Activated naive CD4-positive, alpha-beta T cell treated with anti-CD3 and anti-CD28 coated beads, Interleukin-2, amount 50 U/mL, for 16 hours (primary cell): ENCODE measurements at regions not wholly inside any gene's neighbourhood (a gene's known extent, or its start where the extent isn't known, plus 50 kb on each side); places are given as distances from the start of the nearest gene placed in this dataset.
"Not testable (repeated sequence)": the region's sequence is repeated elsewhere in the genome, so short reads cannot be mapped to it uniquely, and the experiment has no call there.

Experiments
- DNase-seq: peaks from one replicate; pipeline ENCODE4 v3.0.0-alpha.2; 2020

DNA sequence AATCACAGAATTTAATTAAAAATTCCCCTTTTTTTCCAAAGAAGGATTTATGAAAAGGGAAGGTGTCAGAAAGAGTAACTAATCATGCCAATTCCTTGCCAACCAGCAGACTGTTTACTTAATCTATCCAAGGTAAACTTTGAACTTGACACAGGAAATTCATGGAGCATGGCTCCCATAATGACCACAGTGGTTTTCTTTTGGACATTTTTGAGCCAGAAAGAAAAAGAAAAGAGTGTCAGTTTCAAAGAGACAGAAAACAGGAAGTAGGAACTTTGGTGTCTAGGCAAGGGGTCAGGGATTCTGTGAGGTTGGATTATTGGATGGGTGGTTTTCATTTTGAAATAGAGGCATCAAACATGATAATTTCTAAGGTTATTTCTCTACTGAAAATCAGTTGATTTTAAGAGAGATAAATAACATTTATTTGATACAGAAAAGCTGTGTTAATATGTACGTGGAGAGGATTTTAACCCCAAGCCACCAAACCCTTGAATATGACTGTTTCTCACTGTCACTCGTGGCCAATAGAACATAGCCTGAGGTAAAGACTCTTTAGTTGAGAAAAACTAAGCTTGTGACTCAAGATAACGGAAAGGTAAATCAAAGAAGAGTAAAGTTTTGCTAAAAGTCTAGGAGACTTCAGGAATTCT, 196.1 kb downstream of the TTC6 start:
- DNase-seq = no peak

- no peak for DNase-seq
These were observed 196.7 kb downstream of the TTC6 start for GRCh38 chr14:37792124-37792523.

GRCh38 chr14:37796703-37797416, 201.4 kb downstream of the TTC6 start:
- DNase-seq = no peak

DNA sequence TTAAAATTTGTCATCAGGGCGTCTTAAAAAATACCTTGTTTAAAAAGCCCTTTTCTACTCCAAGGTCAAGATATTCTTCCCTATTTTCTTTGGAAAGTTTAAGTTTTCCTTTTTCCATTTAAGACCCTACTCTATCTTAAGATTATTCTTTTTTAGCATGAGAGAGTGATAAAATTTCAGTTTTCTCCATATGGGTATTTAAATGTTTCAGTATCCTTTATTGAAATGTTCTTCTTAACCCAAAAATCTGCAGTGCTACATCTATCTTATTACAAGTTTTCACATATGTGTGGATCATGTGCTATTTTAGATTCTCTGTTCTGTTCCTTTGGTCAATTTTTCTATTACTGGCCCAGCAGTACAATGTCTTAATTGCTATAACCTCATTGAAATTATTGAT, 202.2 kb downstream of the TTC6 start:
- no peak for DNase-seq

- DNase-seq = no peak
These were observed 212.3 kb downstream of the TTC6 start for GRCh38 chr14:37807722-37808121.

DNA sequence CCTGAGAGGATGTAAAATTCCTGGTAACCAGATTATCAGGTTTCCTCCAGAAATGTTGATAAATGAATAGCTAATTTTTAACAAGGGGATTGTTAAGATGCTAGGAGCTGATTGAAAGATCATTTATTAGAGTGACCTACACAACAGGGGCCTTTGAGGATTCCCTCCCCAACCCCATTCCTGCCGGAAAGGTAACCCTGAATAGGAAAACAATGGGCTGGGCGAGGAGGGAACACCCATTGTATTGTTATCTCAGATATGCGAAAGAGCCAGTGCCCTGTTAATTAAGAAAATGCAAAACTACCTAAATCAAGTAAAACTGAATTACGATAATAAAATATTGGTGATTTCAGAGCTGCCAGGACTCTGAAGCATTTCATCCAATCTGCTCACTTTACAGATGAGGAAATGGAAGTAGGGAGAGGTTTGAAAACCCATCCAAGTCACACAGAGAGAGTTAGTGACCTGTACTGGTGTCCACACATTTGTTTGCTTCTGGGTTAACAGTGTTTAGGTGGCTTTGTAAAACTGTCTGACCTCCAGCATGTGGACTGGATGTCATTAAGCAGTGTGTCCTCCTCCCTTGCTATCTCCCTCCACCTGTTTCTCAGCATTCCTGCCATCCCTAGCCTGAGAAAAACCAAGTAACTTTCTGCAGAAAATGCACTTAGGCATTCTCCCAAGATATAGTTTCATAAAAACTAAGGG, 214.8 kb downstream of the TTC6 start:
- DNase-seq = no peak

DNA sequence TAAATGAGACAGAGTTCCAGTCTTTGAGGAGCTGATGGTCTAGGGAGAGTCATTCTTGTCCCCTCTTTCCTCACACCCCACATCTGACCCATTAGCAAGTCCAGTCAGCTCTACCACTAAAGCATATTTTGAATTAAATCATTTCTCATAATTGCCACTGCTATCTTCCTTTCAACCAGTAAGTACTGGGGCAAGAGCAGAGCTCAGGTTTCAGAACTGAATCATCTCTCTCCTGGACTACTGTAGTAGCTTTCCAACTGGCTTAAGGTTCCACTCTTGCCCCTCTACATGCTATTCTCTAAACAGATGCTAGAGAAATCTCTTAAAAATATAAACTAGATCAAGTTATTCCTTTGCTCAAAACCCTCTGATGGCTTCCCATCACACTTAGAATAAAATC, 218.3 kb downstream of the TTC6 start:
- DNase-seq = no peak

DNA sequence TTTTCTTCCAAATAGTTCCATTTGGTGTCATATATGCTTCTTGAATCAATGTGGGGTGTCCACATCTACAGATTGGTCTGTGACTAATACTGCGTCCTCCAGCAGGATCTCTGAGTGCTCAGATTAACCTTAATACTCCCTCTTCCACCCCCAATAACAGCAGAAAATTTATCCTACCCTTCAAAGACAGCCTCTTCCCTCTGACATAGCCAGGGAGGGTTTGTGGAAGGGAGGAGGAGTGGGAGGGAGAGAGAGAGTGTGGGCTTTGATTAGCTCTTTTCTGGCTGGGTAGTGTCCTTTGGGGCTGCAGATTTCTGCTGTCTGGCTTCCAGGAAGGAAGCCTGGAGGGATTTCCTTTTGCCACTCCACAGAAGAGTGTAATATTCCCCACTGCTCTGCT, 220.7 kb downstream of the TTC6 start:
- no peak for DNase-seq

- DNase-seq = no peak
These were observed 221.4 kb downstream of the TTC6 start for GRCh38 chr14:37816743-37817295.

DNA sequence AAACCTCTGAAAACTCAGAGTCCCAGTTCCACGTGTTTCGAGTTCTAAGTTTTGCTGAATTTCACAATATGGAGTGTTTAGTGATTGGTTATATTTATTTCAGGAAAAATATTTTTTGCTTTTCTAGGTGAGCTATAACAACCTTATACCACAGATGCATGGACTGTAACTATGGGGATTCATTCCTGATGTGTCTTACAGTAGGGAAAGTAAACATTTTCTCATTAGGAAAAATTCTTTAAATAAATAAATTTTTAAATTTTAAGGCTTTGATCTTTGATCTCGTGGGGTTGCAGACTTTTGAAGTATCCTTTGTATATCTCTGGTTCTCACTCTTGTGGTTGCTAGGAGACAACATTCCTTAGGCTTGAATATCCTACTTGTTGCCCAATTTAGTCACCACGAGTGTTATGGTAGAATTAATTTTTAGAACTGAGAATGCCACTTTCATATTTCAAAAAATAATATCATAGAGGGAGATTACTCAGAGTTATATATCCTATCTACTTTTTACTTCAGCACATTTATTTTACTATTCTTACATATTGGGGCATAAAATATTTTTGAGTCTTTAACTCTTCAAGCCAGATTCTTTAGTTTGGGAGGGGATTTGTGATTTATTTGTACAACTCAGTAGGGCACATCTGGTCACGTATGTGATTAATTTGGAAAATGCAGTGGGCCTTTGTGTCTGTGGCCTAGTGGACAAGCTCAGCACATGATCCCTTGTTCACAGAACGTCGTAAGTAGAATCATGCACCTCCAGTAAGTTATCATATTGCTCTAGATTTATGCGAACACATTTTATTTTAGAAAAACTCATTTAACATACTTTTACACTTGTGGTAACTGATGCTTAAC, 224.0 kb downstream of the TTC6 start:
- DNase-seq = no peak

- not testable (repeated sequence) for DNase-seq
These were observed 225.4 kb downstream of the TTC6 start for GRCh38 chr14:37820810-37821209.

DNA sequence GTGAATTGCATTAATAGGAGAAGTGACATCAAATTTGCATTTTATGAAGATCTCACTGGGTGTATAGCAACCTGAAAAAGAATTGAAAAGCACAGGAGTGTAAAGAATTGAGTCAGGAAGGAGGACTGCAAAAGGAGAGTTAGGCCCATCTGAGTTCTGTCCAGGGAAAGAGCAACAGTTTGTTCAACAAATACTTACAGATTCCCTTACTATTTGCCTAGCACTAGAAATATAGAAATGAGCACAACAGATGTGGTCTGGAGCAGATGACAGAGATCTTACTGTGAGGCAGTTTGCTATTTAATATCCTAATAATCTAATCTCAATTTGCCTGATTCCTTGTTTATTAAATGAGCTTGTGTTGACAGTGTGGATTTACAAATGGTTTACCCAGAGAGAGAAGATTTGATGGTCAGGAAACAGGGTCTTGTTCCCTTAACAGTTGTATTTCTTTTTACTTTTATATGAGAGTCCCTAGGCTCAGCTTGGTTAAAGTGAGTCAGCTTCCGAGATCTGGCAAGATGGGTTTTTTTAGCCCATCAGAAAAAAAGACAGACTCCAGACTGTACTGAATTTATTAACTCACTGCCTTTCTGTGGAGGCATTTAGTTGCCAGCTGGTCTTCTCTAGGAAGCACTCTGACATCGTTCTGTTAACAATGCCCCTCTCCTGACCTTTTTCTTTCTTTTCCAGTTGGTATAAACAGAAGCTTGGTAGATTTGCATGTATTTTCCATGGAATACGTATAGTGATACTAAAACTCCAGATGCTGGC, 229.7 kb downstream of the TTC6 start:
- DNase-seq = no peak

- DNase-seq = no peak
These were observed 231.4 kb downstream of the TTC6 start for GRCh38 chr14:37826869-37827268.

DNA sequence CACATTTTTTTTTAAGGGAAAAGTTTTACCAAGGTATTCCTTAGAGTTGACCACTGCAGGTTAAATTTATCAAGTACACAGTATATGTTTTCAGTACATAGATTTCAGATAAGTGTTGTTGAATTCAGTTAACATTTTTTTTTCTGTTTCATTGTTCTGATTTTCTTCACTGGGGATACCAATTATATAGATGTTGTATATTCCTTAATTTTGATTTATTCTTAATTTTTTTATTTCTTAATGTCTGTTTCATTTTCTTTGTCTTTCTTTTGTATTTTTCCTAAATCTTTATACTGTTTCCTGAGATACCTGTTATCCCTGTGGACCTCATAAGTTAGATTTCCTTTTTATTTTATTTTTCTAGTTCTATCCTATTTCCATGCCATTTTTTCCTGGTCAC, 234.8 kb downstream of the TTC6 start:
- no peak for DNase-seq

- DNase-seq = no peak
These were observed 238.8 kb downstream of the TTC6 start for GRCh38 chr14:37834275-37834674.

DNA sequence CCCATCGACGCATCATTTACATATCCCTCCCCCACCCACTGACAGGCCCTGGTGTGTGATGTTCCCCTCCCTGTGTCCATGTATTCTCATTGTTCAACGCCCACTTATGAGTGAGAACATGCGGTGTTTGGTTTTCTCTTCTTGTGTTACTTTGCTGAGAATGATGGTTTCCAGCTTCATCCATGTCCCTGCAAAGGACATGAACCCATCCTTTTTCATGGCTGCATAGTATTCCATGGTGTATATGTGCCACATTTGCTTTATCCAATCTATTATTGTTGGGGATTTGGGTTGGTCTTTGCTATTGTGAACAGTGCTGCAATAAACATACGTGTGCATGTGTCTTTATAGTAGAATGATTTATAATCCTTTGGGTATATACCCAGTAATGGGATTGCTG, 243.3 kb downstream of the TTC6 start:
- DNase-seq = not testable (repeated sequence)

DNA sequence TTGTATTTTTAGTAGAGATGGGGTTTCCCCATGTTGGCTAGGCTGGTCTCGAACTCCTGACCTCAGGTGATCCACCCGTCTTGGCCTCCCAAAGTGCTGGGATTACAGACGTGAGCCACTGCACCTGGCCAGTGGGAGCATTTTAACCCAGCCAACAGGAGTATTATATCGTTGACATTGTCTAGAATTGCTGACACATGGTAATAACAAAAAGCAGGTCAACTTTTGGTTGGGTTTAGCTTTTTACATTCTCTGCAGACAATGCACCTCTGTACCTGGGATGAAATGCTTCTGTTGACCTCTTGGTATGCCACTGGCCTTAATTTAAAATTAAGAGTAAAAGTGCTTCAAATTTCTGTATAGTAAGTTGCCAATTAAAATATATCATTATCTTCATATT, 245.6 kb downstream of the TTC6 start:
- DNase-seq = not testable (repeated sequence)

DNA sequence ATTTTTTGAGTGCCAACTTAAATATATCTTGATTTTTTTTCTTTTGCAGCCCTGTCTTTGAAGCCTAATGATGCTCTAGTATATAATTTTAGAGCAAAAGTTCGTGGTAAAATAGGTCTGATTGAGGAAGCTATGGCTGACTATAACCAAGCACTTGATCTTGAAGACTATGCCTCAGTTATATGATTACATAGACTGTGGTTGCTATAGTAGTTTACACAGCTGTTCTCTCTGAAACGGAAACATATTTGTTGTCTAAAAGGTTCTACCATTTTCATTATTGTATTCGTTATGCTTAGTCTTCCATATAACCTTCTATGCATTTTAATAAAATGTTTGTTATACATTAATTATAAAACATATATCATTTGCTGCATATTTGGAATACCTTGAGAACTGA, 246.7 kb downstream of the TTC6 start:
- DNase-seq = no peak

- no peak for DNase-seq
These were observed 248.7 kb downstream of the TTC6 start for GRCh38 chr14:37843954-37844607.

DNA sequence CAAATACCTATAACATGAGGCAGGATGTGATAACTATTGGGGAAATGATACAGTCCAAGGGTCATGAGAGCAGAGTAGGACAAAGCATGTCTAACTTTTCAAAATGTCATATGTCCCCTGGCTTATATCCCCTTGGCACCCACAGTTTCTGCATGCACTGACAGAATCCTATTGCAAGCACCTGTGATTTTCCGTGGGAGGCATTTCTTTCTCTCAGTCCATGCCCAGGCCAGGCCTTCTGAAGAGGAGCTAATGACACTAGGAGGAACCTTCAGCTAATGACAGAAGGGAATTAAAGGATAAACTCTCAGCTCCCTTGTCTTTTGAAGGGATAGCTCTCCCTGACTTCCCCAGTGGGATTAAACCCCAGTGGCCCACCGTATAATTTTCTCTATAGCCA, 249.2 kb downstream of the TTC6 start:
- DNase-seq = no peak

DNA sequence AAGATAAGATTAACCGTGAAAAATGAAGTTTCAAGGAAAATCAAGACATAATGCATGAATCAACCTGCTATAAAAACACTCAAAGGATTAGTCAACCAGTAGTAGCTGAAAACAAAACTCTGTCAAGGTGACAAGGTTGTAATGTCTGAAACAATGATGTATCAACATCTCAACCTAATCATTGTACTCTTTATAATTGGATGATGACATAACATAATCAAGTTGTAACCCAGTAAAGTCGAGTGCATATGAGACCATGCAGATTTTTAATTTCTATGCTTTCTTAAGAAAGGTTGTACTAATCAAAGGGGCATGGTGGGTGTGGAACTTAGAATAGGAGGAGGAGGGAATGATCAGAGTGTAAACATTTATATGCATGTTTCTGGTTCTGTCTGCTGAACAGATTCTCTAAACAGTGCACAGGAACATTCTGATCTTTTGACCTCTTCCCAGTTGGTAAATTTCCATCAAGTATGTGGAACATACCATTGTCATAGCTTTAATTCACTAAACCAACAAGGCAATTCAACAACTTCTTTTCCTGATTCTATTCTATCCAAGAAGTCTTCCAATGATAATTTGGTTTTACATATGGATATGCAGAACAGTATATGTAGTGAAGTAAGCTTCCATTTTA, 253.7 kb downstream of the TTC6 start:
- no peak for DNase-seq
